Liver (tissue), 8 donors: ENCODE measurements at regions not wholly inside any gene's neighbourhood (a gene's known extent, or its start where the extent isn't known, plus 50 kb on each side); places are given as distances from the start of the nearest gene placed in this dataset.

Experiments
- DNase-seq: peaks from one replicate; pipeline ENCODE4 v3.0.0-alpha.2; 2017; ENCODE audit warnings: low spot score
- H3K27ac ChIP-seq, 2 donors: one replicate each; pipeline ENCODE4 v1.7.0; 2013; ENCODE audit warnings: inconsistent platforms in 2 of 2, low read length in 2 of 2, control low read depth in 1 of 2, low read depth in 1 of 2, mild to moderate bottlenecking in 1 of 2
- H3K27me3 ChIP-seq, 4 donors: one replicate each; pipeline versions ENCODE4 v1.6.1 to v1.7.0; 2013; ENCODE audit warnings: low read length in 3 of 4, inconsistent platforms in 1 of 4, mild to moderate bottlenecking in 1 of 4, moderate library complexity in 1 of 4; ENCODE audit not compliant: control insufficient read depth in 4 of 4, insufficient read depth in 4 of 4
- H3K36me3 ChIP-seq, 4 donors: one replicate each; pipeline versions ENCODE4 v1.6.1 to v1.7.0; 2013; ENCODE audit warnings: low read length in 3 of 4, mild to moderate bottlenecking in 3 of 4, low read depth in 1 of 4, moderate library complexity in 1 of 4; ENCODE audit not compliant: control insufficient read depth in 4 of 4, insufficient read depth in 3 of 4
- H3K4me1 ChIP-seq, 4 donors: one replicate each; pipeline versions ENCODE4 v1.6.1 to v1.7.0; 2013; ENCODE audit warnings: low read length in 3 of 4, mild to moderate bottlenecking in 3 of 4, moderate library complexity in 1 of 4; ENCODE audit not compliant: control insufficient read depth in 4 of 4, insufficient read depth in 4 of 4
- H3K4me3 ChIP-seq, 3 donors: one replicate each; pipeline versions ENCODE4 v1.6.1 to v1.7.0; 2013; ENCODE audit warnings: low read length in 3 of 3, control low read depth in 1 of 3, low read depth in 1 of 3, mild to moderate bottlenecking in 1 of 3
- H3K9ac ChIP-seq, 2 donors: one replicate each; pipeline ENCODE4 v1.7.0; 2013; ENCODE audit warnings: low read length in 2 of 2, mild to moderate bottlenecking in 2 of 2, moderate library complexity in 2 of 2, control low read depth in 1 of 2, low read depth in 1 of 2
- H3K9me3 ChIP-seq, 4 donors: one replicate each; pipeline versions ENCODE4 v1.6.1 to v1.7.0; 2013; ENCODE audit warnings: low read length in 3 of 4; ENCODE audit not compliant: control insufficient read depth in 4 of 4
- EGR1 ChIP-seq, 2 donors: IDR thresholded peaks; 2 replicates each; pipeline ENCODE4 v1.6.1; 2016 to 2018; ENCODE audit warnings: antibody characterized with exemption in 2 of 2, low read depth in 2 of 2
- FOXA1 ChIP-seq: IDR thresholded peaks from 2 replicates; pipeline ENCODE4 v1.6.1; 2016; ENCODE audit warnings: antibody characterized with exemption
- FOXA2 ChIP-seq: IDR thresholded peaks from 2 replicates; pipeline ENCODE4 v1.6.1; 2016; ENCODE audit warnings: antibody characterized with exemption
- GABPA ChIP-seq, 2 donors: IDR thresholded peaks in 1 of 2; conservative IDR thresholded peaks in 1 of 2; 2 replicates each; pipeline ENCODE4 v1.6.1; 2016; ENCODE audit warnings: antibody characterized with exemption in 2 of 2, mild to moderate bottlenecking in 1 of 2, moderate library complexity in 1 of 2
- HNF4A ChIP-seq, 2 donors: conservative IDR thresholded peaks; 2 replicates each; pipeline ENCODE4 v1.6.1; 2016; ENCODE audit warnings: antibody characterized with exemption in 2 of 2, mild to moderate bottlenecking in 2 of 2
- HNF4G ChIP-seq: IDR thresholded peaks from 2 replicates; pipeline ENCODE4 v1.6.1; 2016; ENCODE audit warnings: antibody characterized with exemption
- JUND ChIP-seq, 2 donors: IDR thresholded peaks; 2 replicates each; pipeline ENCODE4 v1.6.1; 2016; ENCODE audit warnings: antibody characterized with exemption in 2 of 2
- NR2F2 ChIP-seq: IDR thresholded peaks from 2 replicates; pipeline ENCODE4 v1.6.1; 2016; ENCODE audit warnings: antibody characterized with exemption
- RAD21 ChIP-seq, 2 donors: IDR thresholded peaks; 2 replicates each; pipeline ENCODE4 v1.6.1; 2016; ENCODE audit warnings: antibody characterized with exemption in 2 of 2, mild to moderate bottlenecking in 2 of 2
- RXRA ChIP-seq, 2 donors: IDR thresholded peaks; 2 replicates each; pipeline ENCODE4 v1.6.1; 2017 to 2018; ENCODE audit warnings: antibody characterized with exemption in 2 of 2, mild to moderate bottlenecking in 1 of 2
- SP1 ChIP-seq: IDR thresholded peaks from 2 replicates; pipeline ENCODE4 v1.6.1; 2018; ENCODE audit warnings: antibody characterized with exemption, mild to moderate bottlenecking
- TAF1 ChIP-seq: conservative IDR thresholded peaks from 2 replicates; pipeline ENCODE4 v1.6.1; 2016; ENCODE audit warnings: antibody characterized with exemption, mild to moderate bottlenecking
- YY1 ChIP-seq: IDR thresholded peaks from 2 replicates; pipeline ENCODE4 v1.6.1; 2016; ENCODE audit warnings: antibody characterized with exemption, mild to moderate bottlenecking
- WGBS: extraction: QIAGEN DNeasy Blood & Tissue Kit; methylation state at CpG from one replicate; pipeline ENCODE4 v1.1.7; 2013; 5-methylcytosine and 5-hydroxymethylcytosine counted together
- TF ChIP-seq, protein P1 (sequence below): IDR thresholded peaks from 2 replicates; pipeline ENCODE4 v1.6.1; 2016; ENCODE audit warnings: antibody characterized with exemption, mild to moderate bottlenecking
- TF ChIP-seq, protein P2 (sequence below): IDR thresholded peaks from 2 replicates; pipeline ENCODE4 v1.6.1; 2016; ENCODE audit warnings: antibody characterized with exemption
- TF ChIP-seq, protein P3 (sequence below): IDR thresholded peaks from 2 replicates; pipeline ENCODE4 v1.6.1; 2016; ENCODE audit warnings: antibody characterized with exemption
- TF ChIP-seq, protein P4 (sequence below): fragments of 150-350 bp; IDR thresholded peaks from 2 replicates; pipeline ENCODE4 v1.5.1; 2017; ENCODE audit warnings: improper control_type of control experiment, low read depth, low read length; ENCODE audit not compliant: missing input control
- TF ChIP-seq, protein P5 (sequence below): IDR thresholded peaks from 2 replicates; pipeline ENCODE4 v1.6.1; 2016; ENCODE audit warnings: antibody characterized with exemption
- donor health status: healthy.
- donor health status: healthy.
- donor health status: healthy.
- donor health status: healthy.
- donor health status: healthy.

DNA sequence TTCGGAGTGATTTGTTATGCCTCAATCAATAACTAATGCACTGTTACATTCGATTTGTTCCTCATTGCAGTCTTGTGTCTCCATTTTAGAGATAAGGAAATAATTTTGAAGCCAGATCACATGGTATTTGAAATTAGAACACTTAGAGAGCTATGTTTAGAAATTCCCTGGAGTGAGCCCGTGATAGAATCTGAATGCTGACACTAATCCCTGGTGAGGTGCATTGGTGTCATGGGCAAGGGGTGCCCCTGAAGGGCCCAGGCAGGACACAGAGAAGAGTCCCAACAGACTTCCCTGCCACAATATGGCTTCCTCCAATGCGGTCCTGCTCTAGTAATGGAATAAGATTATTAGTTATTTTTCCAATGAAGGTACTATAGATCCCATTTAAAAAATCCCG is 223.0 kb downstream of the NR2F2 start (continued):
- TF ChIP-seq, protein P1, sequence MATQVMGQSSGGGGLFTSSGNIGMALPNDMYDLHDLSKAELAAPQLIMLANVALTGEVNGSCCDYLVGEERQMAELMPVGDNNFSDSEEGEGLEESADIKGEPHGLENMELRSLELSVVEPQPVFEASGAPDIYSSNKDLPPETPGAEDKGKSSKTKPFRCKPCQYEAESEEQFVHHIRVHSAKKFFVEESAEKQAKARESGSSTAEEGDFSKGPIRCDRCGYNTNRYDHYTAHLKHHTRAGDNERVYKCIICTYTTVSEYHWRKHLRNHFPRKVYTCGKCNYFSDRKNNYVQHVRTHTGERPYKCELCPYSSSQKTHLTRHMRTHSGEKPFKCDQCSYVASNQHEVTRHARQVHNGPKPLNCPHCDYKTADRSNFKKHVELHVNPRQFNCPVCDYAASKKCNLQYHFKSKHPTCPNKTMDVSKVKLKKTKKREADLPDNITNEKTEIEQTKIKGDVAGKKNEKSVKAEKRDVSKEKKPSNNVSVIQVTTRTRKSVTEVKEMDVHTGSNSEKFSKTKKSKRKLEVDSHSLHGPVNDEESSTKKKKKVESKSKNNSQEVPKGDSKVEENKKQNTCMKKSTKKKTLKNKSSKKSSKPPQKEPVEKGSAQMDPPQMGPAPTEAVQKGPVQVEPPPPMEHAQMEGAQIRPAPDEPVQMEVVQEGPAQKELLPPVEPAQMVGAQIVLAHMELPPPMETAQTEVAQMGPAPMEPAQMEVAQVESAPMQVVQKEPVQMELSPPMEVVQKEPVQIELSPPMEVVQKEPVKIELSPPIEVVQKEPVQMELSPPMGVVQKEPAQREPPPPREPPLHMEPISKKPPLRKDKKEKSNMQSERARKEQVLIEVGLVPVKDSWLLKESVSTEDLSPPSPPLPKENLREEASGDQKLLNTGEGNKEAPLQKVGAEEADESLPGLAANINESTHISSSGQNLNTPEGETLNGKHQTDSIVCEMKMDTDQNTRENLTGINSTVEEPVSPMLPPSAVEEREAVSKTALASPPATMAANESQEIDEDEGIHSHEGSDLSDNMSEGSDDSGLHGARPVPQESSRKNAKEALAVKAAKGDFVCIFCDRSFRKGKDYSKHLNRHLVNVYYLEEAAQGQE: no peak

DNA sequence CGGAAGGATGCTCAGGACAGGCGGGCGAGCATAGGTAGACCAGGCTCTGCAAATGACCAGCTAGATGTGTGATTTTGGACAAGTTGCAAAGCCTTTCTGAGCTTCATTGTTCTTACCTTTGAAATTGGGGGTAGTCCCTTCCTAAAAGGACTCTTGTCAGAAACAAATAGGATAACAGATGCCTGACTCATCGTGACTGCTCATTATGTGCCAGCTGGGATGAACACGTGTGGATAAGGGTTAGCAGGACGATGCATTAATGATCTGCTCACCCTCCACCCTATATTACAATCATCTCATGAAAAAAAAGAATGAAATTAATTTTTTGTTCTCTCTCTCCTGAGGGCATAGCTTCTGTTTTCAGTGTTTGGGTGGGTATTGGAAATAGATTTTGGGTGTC is 223.4 kb downstream of the NR2F2 start:
- H3K9me3 ChIP-seq: no peaks in the 10 kb centered on the region
- no peaks in the 10 kb centered on the region for H3K36me3 ChIP-seq
- no peak for TF ChIP-seq YY1
- no peak for TF ChIP-seq SP1
- TF ChIP-seq, protein P2, sequence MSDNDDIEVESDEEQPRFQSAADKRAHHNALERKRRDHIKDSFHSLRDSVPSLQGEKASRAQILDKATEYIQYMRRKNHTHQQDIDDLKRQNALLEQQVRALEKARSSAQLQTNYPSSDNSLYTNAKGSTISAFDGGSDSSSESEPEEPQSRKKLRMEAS: no peak
- TF ChIP-seq TAF1: no peak
- no peak for TF ChIP-seq HNF4A (conservative IDR thresholded peaks at IDR 0.05)
- TF ChIP-seq, protein P3, sequence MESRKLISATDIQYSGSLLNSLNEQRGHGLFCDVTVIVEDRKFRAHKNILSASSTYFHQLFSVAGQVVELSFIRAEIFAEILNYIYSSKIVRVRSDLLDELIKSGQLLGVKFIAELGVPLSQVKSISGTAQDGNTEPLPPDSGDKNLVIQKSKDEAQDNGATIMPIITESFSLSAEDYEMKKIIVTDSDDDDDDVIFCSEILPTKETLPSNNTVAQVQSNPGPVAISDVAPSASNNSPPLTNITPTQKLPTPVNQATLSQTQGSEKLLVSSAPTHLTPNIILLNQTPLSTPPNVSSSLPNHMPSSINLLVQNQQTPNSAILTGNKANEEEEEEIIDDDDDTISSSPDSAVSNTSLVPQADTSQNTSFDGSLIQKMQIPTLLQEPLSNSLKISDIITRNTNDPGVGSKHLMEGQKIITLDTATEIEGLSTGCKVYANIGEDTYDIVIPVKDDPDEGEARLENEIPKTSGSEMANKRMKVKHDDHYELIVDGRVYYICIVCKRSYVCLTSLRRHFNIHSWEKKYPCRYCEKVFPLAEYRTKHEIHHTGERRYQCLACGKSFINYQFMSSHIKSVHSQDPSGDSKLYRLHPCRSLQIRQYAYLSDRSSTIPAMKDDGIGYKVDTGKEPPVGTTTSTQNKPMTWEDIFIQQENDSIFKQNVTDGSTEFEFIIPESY: no peak
- TF ChIP-seq HNF4G: no peak
- TF ChIP-seq RAD21 (IDR thresholded peaks at IDR 0.05): no peak
- no peak overlapping the region for H3K27ac ChIP-seq
- 84% methylated on average over 6 of the region's 6 CpGs for WGBS
- H3K4me1 ChIP-seq: peaks cover 0 to 4% (median 2%) of the 10 kb centered on the region in 4 donors
- DNase-seq: no peak
- no peak overlapping the region for H3K4me3 ChIP-seq
- no peak overlapping the region for H3K9ac ChIP-seq
- H3K27me3 ChIP-seq: no peaks in the 10 kb centered on the region

DNA sequence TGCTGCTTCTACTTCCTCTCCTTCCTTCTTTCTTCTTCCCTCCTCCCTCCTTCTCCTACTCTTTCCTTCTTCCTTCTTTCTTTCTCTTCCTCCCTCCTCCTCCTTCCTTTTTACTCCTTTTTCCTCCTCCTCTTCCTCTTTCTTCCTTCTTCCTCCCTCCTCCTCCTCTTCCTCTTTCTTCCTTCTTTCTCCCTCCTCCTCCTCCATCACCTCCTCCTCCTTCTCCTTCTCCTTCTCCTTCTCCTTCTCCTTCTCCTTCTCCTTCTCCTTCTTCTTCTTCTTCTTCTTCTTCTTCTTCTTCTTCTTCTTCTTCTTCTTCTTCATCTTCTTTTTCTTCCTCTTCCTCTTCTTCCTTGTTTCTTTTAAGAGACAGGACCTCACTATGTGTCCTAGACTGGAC is 224.0 kb downstream of the NR2F2 start:
- no peak overlapping the region for H3K4me3 ChIP-seq
- DNase-seq: no peak
- no peaks in the 10 kb centered on the region for H3K36me3 ChIP-seq
- no peak overlapping the region for H3K27ac ChIP-seq
- no peaks in the 10 kb centered on the region for H3K27me3 ChIP-seq
- H3K4me1 ChIP-seq: peaks cover 0 to 10% (median 8%) of the 10 kb centered on the region in 4 donors
- H3K9me3 ChIP-seq: no peaks in the 10 kb centered on the region
- no peak overlapping the region for H3K9ac ChIP-seq
- TF ChIP-seq FOXA1 (no peak), RXRA (IDR thresholded peaks at IDR 0.05) (no peak), JUND (IDR thresholded peaks at IDR 0.05) (no peak), YY1 (no peak), HNF4G (no peak), NR2F2 (no peak), FOXA2 (no peak), EGR1 (IDR thresholded peaks at IDR 0.05; ENCODE audit: low read depth in 2 of 2) (no peak), TAF1 (no peak), RAD21 (IDR thresholded peaks at IDR 0.05) (no peak), SP1 (no peak), GABPA (IDR thresholded peaks at IDR 0.05 in 1 of 2, conservative IDR thresholded peaks at IDR 0.05 in 1 of 2) (no peak), HNF4A (conservative IDR thresholded peaks at IDR 0.05) (no peak)
- TF ChIP-seq, protein P4, sequence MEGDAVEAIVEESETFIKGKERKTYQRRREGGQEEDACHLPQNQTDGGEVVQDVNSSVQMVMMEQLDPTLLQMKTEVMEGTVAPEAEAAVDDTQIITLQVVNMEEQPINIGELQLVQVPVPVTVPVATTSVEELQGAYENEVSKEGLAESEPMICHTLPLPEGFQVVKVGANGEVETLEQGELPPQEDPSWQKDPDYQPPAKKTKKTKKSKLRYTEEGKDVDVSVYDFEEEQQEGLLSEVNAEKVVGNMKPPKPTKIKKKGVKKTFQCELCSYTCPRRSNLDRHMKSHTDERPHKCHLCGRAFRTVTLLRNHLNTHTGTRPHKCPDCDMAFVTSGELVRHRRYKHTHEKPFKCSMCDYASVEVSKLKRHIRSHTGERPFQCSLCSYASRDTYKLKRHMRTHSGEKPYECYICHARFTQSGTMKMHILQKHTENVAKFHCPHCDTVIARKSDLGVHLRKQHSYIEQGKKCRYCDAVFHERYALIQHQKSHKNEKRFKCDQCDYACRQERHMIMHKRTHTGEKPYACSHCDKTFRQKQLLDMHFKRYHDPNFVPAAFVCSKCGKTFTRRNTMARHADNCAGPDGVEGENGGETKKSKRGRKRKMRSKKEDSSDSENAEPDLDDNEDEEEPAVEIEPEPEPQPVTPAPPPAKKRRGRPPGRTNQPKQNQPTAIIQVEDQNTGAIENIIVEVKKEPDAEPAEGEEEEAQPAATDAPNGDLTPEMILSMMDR: no peak
- TF ChIP-seq, protein P1: no peak
- TF ChIP-seq, protein P5, sequence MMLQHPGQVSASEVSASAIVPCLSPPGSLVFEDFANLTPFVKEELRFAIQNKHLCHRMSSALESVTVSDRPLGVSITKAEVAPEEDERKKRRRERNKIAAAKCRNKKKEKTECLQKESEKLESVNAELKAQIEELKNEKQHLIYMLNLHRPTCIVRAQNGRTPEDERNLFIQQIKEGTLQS: no peak
- TF ChIP-seq, protein P2: no peak
